ENCODE measurements at regions not wholly inside any gene's neighbourhood (a gene's known extent, or its start where the extent isn't known, plus 50 kb on each side); places are given as distances from the start of the nearest gene placed in this dataset.
A peak's percentile ranks its signal among the peaks of the same experiment; 100 is the strongest.

DNA sequence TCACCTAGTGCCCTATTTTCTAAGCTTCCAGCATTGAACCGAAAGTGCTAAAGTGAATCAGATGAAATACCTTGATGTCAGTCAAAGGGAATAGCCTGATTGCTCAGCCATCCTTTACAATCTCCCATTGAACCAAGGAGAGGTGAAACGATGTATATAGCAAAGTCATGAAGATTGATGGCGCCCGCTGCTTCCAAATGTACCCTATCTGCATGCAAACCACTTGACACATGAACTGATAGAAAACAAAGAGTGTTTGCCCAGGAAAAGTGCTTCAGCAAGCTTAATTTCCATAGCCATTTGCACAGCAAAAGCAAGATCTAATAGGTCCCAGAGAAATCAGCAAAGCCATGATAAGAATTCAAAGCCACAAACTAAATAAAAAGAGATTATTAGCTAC lies 624.9 kb upstream of the PCDH9 start:
- Histone ChIP-seq H3K9ac (ENCODE audit: low read length) (no peak overlapping the region), H3K36me3 (ENCODE audit: control insufficient read depth, insufficient read depth, low read length, severe bottlenecking) (no peaks in the 10 kb centered on the region), H3K4me1 (ENCODE audit: control insufficient read depth, insufficient read depth, low read length) (no peaks in the 10 kb centered on the region), H3K27me3 (replicated peaks; ENCODE audit: control insufficient read depth, insufficient read depth, low read length) (no peaks in the 10 kb centered on the region), H3K9me3 (ENCODE audit: control insufficient read depth, low read length) (no peaks in the 10 kb centered on the region), H3K4me3 (ENCODE audit: low read length) (no peak overlapping the region)
- DNase-seq (ENCODE audit: low read depth), result no peak

DNA sequence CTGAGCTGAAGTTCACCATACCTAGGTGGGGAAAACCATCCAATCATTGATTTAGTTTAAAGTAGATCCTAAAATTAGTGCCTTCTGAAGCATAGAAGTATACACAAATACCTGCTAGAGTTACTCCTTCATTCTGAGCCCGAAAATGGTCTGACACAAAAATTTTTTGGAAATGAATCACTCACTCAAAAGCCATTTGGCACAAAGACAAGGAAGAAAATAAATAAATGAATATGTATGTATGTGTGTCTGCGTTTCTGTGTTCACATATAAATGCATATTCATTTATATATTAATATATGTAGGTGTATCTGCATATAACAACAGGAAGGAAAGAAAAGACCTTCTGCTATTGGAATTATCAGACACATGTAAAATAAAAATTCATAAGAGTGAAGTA lies 614.4 kb upstream of the PCDH9 start:
- peak; percentile 4 for DNase-seq (ENCODE audit: low read depth)
- no peaks in the 10 kb centered on the region for H3K9me3 ChIP-seq (ENCODE audit: control insufficient read depth, low read length)
- no peaks in the 10 kb centered on the region for H3K36me3 ChIP-seq (ENCODE audit: control insufficient read depth, insufficient read depth, low read length, severe bottlenecking)
- no peaks in the 10 kb centered on the region for H3K27me3 ChIP-seq (replicated peaks; ENCODE audit: control insufficient read depth, insufficient read depth, low read length)
- H3K4me1 ChIP-seq (ENCODE audit: control insufficient read depth, insufficient read depth, low read length), result no peaks in the 10 kb centered on the region
- no peak overlapping the region for H3K4me3 ChIP-seq (ENCODE audit: low read length)
- no peak overlapping the region for H3K9ac ChIP-seq (ENCODE audit: low read length)

DNA sequence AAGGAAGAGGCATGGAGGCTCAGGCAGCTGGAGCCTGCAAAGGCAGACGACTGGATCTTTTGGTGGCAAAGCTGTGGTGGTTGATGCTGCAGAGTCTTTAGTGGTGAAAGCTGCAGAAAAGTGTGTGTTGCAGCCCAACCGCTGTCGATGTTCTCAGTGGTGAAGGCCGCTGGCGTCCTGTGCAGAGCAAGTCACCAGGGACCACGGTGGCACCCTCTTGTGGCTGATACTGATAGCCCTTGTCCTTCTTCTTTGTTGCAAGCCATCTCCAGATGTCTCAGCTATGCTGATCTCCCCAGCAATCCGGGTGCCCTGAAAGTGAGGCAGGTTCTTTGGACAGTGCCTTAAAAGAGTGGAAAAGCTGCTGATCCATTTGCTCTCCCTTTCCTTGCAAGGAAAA lies 610.9 kb upstream of the PCDH9 start:
- Histone ChIP-seq H3K4me1 (ENCODE audit: control insufficient read depth, insufficient read depth, low read length) (no peaks in the 10 kb centered on the region), H3K36me3 (ENCODE audit: control insufficient read depth, insufficient read depth, low read length, severe bottlenecking) (no peaks in the 10 kb centered on the region), H3K27me3 (replicated peaks; ENCODE audit: control insufficient read depth, insufficient read depth, low read length) (no peaks in the 10 kb centered on the region), H3K9me3 (ENCODE audit: control insufficient read depth, low read length) (no peaks in the 10 kb centered on the region), H3K4me3 (ENCODE audit: low read length) (no peak overlapping the region), H3K9ac (ENCODE audit: low read length) (no peak overlapping the region)
- no peak for DNase-seq (ENCODE audit: low read depth)

- Histone ChIP-seq H3K9ac (ENCODE audit: low read length) (no peak overlapping the region), H3K4me1 (ENCODE audit: control insufficient read depth, insufficient read depth, low read length) (no peaks in the 10 kb centered on the region), H3K4me3 (ENCODE audit: low read length) (no peak overlapping the region), H3K36me3 (ENCODE audit: control insufficient read depth, insufficient read depth, low read length, severe bottlenecking) (no peaks in the 10 kb centered on the region), H3K9me3 (ENCODE audit: control insufficient read depth, low read length) (peaks cover 3% of the 10 kb centered on the region), H3K27me3 (replicated peaks; ENCODE audit: control insufficient read depth, insufficient read depth, low read length) (no peaks in the 10 kb centered on the region)
- no peak for DNase-seq (ENCODE audit: low read depth)
Measured at GRCh38 chr13:67833564-67833963, 603.4 kb upstream of the PCDH9 start.

DNA sequence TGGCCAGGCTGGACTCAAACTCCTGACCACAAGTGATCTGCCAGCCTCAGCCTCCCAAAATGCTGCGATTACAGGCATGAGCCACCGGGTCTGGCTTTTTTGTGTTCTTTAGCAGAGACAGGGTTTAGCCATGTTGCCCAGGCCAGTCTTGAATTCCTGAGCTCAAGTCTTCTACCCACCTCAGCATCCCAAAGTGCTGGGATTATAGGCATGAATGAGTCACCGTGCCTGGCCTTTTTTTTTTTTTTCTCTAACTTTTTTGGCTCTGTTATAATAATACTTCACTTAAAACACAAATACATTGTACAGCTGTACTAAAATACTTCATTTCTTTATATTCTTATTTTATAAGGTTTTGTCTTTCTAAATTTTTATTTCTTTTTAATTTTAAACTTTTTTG lies 599.5 kb upstream of the PCDH9 start:
- DNase-seq (ENCODE audit: low read depth), result no peak
- H3K9ac ChIP-seq (ENCODE audit: low read length), result no peak overlapping the region
- no peaks in the 10 kb centered on the region for H3K9me3 ChIP-seq (ENCODE audit: control insufficient read depth, low read length)
- H3K36me3 ChIP-seq (ENCODE audit: control insufficient read depth, insufficient read depth, low read length, severe bottlenecking), result no peaks in the 10 kb centered on the region
- no peak overlapping the region for H3K4me3 ChIP-seq (ENCODE audit: low read length)
- no peaks in the 10 kb centered on the region for H3K4me1 ChIP-seq (ENCODE audit: control insufficient read depth, insufficient read depth, low read length)
- H3K27me3 ChIP-seq (replicated peaks; ENCODE audit: control insufficient read depth, insufficient read depth, low read length), result no peaks in the 10 kb centered on the region

GRCh38 chr13:67827992-67828391 lies 597.9 kb upstream of the PCDH9 start:
- Histone ChIP-seq H3K4me1 (ENCODE audit: control insufficient read depth, insufficient read depth, low read length) (no peaks in the 10 kb centered on the region), H3K4me3 (ENCODE audit: low read length) (no peak overlapping the region), H3K9me3 (ENCODE audit: control insufficient read depth, low read length) (no peaks in the 10 kb centered on the region), H3K9ac (ENCODE audit: low read length) (no peak overlapping the region), H3K27me3 (replicated peaks; ENCODE audit: control insufficient read depth, insufficient read depth, low read length) (no peaks in the 10 kb centered on the region), H3K36me3 (ENCODE audit: control insufficient read depth, insufficient read depth, low read length, severe bottlenecking) (no peaks in the 10 kb centered on the region)
- DNase-seq (ENCODE audit: low read depth), result peak; percentile 7

- Histone ChIP-seq H3K36me3 (ENCODE audit: control insufficient read depth, insufficient read depth, low read length, severe bottlenecking) (no peaks in the 10 kb centered on the region), H3K4me3 (ENCODE audit: low read length) (no peak overlapping the region), H3K9me3 (ENCODE audit: control insufficient read depth, low read length) (no peaks in the 10 kb centered on the region), H3K4me1 (ENCODE audit: control insufficient read depth, insufficient read depth, low read length) (no peaks in the 10 kb centered on the region), H3K9ac (ENCODE audit: low read length) (no peak overlapping the region), H3K27me3 (replicated peaks; ENCODE audit: control insufficient read depth, insufficient read depth, low read length) (no peaks in the 10 kb centered on the region)
- no peak for DNase-seq (ENCODE audit: low read depth)
Measured at GRCh38 chr13:67821606-67822005, 591.5 kb upstream of the PCDH9 start.

DNA sequence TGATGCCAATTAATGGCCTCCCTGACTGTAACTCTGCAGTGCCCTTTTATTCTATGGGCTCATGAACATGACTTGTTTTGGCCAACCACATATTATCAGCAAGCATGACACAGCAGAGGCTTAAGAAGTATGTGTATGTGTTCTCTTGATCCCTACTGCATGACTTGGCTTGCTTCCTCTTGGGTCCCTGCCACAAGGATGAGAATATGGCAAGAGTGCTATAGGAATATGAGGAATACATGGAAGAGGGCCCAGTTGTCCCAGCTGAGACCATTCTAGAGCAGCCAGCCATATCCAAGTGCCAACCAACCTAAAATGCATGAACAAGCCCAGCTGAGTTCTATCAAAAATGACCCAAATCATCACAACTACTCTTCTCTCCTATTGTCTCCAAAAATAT lies 576.7 kb upstream of the PCDH9 start:
- DNase-seq (ENCODE audit: low read depth), result peak; percentile 4
- no peaks in the 10 kb centered on the region for H3K36me3 ChIP-seq (ENCODE audit: control insufficient read depth, insufficient read depth, low read length, severe bottlenecking)
- H3K9ac ChIP-seq (ENCODE audit: low read length), result no peak overlapping the region
- H3K4me1 ChIP-seq (ENCODE audit: control insufficient read depth, insufficient read depth, low read length), result no peaks in the 10 kb centered on the region
- no peaks in the 10 kb centered on the region for H3K27me3 ChIP-seq (replicated peaks; ENCODE audit: control insufficient read depth, insufficient read depth, low read length)
- H3K4me3 ChIP-seq (ENCODE audit: low read length), result no peak overlapping the region
- no peaks in the 10 kb centered on the region for H3K9me3 ChIP-seq (ENCODE audit: control insufficient read depth, low read length)

DNA sequence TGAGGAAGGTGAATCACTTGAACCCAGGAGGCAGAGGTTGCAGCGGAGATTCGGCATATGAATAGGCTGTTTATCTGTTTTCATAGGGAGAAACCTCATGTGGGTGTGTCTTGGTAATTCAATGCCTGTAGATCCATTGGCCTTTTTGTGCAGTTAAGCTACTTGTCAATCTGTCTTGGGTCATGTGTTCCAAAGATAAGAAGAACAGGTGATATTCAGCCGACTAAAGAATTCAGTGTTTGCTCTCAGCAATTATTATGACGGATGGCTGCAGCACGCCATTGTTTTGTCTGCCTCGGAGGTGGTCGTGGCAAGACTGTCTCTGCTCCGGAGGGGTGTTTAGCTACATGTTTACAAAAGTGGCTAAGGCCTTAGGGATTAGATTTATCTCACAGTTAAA lies 573.0 kb upstream of the PCDH9 start:
- H3K36me3 ChIP-seq (ENCODE audit: control insufficient read depth, insufficient read depth, low read length, severe bottlenecking), result no peaks in the 10 kb centered on the region
- H3K9me3 ChIP-seq (ENCODE audit: control insufficient read depth, low read length), result no peaks in the 10 kb centered on the region
- H3K4me3 ChIP-seq (ENCODE audit: low read length), result no peak overlapping the region
- DNase-seq (ENCODE audit: low read depth), result no peak
- no peaks in the 10 kb centered on the region for H3K27me3 ChIP-seq (replicated peaks; ENCODE audit: control insufficient read depth, insufficient read depth, low read length)
- H3K4me1 ChIP-seq (ENCODE audit: control insufficient read depth, insufficient read depth, low read length), result no peaks in the 10 kb centered on the region
- H3K9ac ChIP-seq (ENCODE audit: low read length), result no peak overlapping the region

DNA sequence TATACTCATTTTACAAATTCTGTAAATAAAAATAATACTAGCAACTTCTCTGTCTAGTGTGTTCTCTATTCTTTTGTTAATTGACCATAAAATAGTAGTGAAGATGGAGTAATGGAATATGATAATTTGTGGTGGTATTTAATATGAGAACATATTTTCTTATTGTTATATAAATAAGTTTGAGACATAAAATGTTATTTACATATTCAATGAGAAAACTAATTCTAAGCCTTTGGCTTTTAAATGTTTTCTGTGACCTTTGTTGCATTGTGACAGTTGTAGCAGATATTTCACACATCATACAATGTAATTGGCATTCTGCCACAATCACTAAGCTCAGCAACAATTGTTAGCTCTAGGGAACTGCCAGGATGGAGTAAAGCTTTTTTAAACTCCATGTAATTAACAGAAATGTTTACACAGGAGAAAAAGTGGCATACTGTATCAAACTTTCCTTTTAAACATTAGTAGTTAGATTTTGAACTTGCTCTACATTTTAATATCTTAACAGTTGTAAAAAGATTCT lies 562.1 kb upstream of the PCDH9 start:
- Histone ChIP-seq H3K4me1 (ENCODE audit: control insufficient read depth, insufficient read depth, low read length) (no peaks in the 10 kb centered on the region), H3K9ac (ENCODE audit: low read length) (no peak overlapping the region), H3K27me3 (replicated peaks; ENCODE audit: control insufficient read depth, insufficient read depth, low read length) (no peaks in the 10 kb centered on the region), H3K9me3 (ENCODE audit: control insufficient read depth, low read length) (peaks cover 2% of the 10 kb centered on the region), H3K4me3 (ENCODE audit: low read length) (no peak overlapping the region), H3K36me3 (ENCODE audit: control insufficient read depth, insufficient read depth, low read length, severe bottlenecking) (no peaks in the 10 kb centered on the region)
- peak; percentile 19 for DNase-seq (ENCODE audit: low read depth)

DNA sequence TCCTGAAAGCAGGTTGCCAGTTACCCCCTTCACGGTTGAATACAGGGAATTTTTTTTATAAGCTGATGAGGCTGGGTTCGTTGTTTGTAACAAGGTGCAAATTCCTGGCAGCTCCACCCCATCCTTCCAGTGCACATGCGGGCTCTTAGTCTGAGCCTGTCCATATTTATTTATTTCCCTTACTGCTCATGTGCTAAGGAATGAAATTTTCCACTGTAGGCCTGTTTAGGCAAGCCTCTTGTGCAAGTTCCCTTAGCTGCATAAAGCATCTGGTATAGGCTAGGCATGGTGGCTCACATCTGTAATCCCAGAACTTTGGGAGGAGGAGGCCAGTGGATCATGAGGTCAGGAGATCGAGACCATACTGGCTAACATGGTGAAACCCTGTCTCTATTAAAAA lies 560.9 kb upstream of the PCDH9 start:
- no peaks in the 10 kb centered on the region for H3K27me3 ChIP-seq (replicated peaks; ENCODE audit: control insufficient read depth, insufficient read depth, low read length)
- no peak overlapping the region for H3K4me3 ChIP-seq (ENCODE audit: low read length)
- peaks cover 2% of the 10 kb centered on the region for H3K9me3 ChIP-seq (ENCODE audit: control insufficient read depth, low read length)
- H3K9ac ChIP-seq (ENCODE audit: low read length), result no peak overlapping the region
- H3K36me3 ChIP-seq (ENCODE audit: control insufficient read depth, insufficient read depth, low read length, severe bottlenecking), result no peaks in the 10 kb centered on the region
- H3K4me1 ChIP-seq (ENCODE audit: control insufficient read depth, insufficient read depth, low read length), result no peaks in the 10 kb centered on the region
- peak; percentile 4 for DNase-seq (ENCODE audit: low read depth)

- Histone ChIP-seq H3K4me1 (ENCODE audit: control insufficient read depth, insufficient read depth, low read length) (no peaks in the 10 kb centered on the region), H3K9ac (ENCODE audit: low read length) (no peak overlapping the region), H3K36me3 (ENCODE audit: control insufficient read depth, insufficient read depth, low read length, severe bottlenecking) (no peaks in the 10 kb centered on the region), H3K9me3 (ENCODE audit: control insufficient read depth, low read length) (no peaks in the 10 kb centered on the region), H3K27me3 (replicated peaks; ENCODE audit: control insufficient read depth, insufficient read depth, low read length) (no peaks in the 10 kb centered on the region), H3K4me3 (ENCODE audit: low read length) (no peak overlapping the region)
- no peak for DNase-seq (ENCODE audit: low read depth)
Measured at GRCh38 chr13:67776151-67776550, 546.0 kb upstream of the PCDH9 start.
